ENCODE measurements at regions not wholly inside any gene's neighbourhood (a gene's known extent, or its start where the extent isn't known, plus 50 kb on each side); places are given as distances from the start of the nearest gene placed in this dataset.

DNA sequence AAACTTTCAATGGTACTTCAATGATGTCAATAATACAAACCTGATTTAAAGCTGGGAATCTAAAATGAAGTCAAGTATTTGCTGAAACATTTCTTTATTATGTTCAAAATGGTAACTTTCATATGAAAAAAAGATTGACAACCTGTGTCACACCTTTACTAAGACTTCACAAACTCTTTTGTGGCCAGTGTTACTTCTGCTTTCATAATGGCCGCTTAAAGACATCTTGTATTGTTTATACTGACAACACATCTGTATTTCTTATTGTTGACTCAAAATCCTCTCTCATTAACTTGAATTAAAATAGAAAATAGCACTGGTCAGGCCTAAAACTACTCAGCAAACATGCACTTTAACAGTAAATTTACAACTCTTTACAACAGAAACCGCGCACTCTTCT lies 312.3 kb upstream of the CNTN6 start:
- TF ChIP-seq, protein P1, sequence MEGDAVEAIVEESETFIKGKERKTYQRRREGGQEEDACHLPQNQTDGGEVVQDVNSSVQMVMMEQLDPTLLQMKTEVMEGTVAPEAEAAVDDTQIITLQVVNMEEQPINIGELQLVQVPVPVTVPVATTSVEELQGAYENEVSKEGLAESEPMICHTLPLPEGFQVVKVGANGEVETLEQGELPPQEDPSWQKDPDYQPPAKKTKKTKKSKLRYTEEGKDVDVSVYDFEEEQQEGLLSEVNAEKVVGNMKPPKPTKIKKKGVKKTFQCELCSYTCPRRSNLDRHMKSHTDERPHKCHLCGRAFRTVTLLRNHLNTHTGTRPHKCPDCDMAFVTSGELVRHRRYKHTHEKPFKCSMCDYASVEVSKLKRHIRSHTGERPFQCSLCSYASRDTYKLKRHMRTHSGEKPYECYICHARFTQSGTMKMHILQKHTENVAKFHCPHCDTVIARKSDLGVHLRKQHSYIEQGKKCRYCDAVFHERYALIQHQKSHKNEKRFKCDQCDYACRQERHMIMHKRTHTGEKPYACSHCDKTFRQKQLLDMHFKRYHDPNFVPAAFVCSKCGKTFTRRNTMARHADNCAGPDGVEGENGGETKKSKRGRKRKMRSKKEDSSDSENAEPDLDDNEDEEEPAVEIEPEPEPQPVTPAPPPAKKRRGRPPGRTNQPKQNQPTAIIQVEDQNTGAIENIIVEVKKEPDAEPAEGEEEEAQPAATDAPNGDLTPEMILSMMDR (IDR thresholded peaks at IDR 0.05; ENCODE audit: unreplicated experiment), result no peak
- H3K4me1 Mint-ChIP-seq (ENCODE audit: low read depth, unreplicated experiment), result no peaks in the 10 kb centered on the region
- no peaks in the 10 kb centered on the region for H3K27me3 Mint-ChIP-seq (ENCODE audit: unreplicated experiment)
- no TSS peak for BruUV-seq (replicated peaks)
- CTCF ChIA-PET, result no interaction called here
- no peak overlapping the region for H3K27ac Mint-ChIP-seq (ENCODE audit: unreplicated experiment)
- no peak overlapping the region for H3K4me3 Mint-ChIP-seq (ENCODE audit: low read depth, unreplicated experiment)
- H3K9me3 Mint-ChIP-seq (ENCODE audit: low read depth, unreplicated experiment), result peaks cover 7% of the 10 kb centered on the region
- no peaks in the 10 kb centered on the region for H3K36me3 Mint-ChIP-seq (ENCODE audit: insufficient read depth, unreplicated experiment)
- no peak for DNase-seq
- intact Hi-C loops (cut with micrococcal nuclease; ENCODE audit: unreplicated experiment), result no loop called here

DNA sequence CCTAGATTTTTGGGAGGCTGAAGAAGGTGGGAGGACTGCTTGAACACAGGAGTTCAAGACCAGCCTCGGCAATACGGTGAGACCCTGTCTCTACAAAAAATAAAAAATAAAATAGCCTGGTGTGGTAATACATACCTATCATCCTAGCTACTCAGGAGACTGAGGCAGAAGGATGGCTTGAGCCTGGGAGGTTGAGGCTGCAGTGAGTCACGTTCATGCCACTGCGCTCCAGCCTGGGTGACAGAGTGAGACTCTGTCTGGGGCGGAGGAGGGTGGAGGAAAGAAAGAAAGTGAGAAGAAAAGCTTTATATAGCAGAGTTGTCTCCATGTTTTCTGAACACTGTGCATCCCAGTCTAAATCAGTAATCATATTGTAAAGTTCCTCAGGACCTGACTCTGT lies 301.4 kb upstream of the CNTN6 start:
- Mint-ChIP-seq H3K9me3 (ENCODE audit: low read depth, unreplicated experiment) (no peaks in the 10 kb centered on the region), H3K27me3 (ENCODE audit: unreplicated experiment) (no peaks in the 10 kb centered on the region), H3K4me1 (ENCODE audit: low read depth, unreplicated experiment) (no peaks in the 10 kb centered on the region), H3K4me3 (ENCODE audit: low read depth, unreplicated experiment) (no peak overlapping the region), H3K36me3 (ENCODE audit: insufficient read depth, unreplicated experiment) (no peaks in the 10 kb centered on the region), H3K27ac (ENCODE audit: unreplicated experiment) (no peak overlapping the region)
- TF ChIP-seq, protein P1 (IDR thresholded peaks at IDR 0.05; ENCODE audit: unreplicated experiment), result no peak
- no peak for DNase-seq
- CTCF ChIA-PET, result no interaction called here
- intact Hi-C loops (cut with micrococcal nuclease; ENCODE audit: unreplicated experiment), result no loop called here
- no TSS peak for BruUV-seq (replicated peaks)

DNA sequence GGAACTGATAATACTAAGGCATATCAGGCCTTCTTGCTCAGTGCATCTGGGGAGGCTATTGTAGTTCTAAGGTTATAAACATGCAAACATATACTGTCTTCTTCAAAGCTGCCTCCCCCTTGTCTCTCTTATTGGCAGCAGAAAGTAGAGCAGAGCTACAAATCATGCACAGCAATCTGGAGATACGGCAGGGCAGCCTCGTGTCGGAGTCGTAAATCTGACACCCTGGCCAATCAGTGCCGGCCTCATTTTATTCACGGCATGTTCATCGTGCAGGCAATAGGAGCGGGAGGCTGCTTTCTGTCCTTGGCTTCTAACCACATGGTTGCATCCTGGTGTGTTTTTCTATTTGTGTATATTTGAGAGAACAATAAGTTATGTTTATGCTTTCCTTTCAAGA lies 300.2 kb upstream of the CNTN6 start:
- intact Hi-C loops (cut with micrococcal nuclease; ENCODE audit: unreplicated experiment), result no loop called here
- H3K27ac Mint-ChIP-seq (ENCODE audit: unreplicated experiment), result no peak overlapping the region
- H3K4me1 Mint-ChIP-seq (ENCODE audit: low read depth, unreplicated experiment), result no peaks in the 10 kb centered on the region
- TF ChIP-seq, protein P1 (IDR thresholded peaks at IDR 0.05; ENCODE audit: unreplicated experiment), result no peak
- no peaks in the 10 kb centered on the region for H3K36me3 Mint-ChIP-seq (ENCODE audit: insufficient read depth, unreplicated experiment)
- CTCF ChIA-PET, result no interaction called here
- no peaks in the 10 kb centered on the region for H3K27me3 Mint-ChIP-seq (ENCODE audit: unreplicated experiment)
- H3K9me3 Mint-ChIP-seq (ENCODE audit: low read depth, unreplicated experiment), result no peaks in the 10 kb centered on the region
- no TSS peak for BruUV-seq (replicated peaks)
- DNase-seq, result no peak
- H3K4me3 Mint-ChIP-seq (ENCODE audit: low read depth, unreplicated experiment), result no peak overlapping the region

DNA sequence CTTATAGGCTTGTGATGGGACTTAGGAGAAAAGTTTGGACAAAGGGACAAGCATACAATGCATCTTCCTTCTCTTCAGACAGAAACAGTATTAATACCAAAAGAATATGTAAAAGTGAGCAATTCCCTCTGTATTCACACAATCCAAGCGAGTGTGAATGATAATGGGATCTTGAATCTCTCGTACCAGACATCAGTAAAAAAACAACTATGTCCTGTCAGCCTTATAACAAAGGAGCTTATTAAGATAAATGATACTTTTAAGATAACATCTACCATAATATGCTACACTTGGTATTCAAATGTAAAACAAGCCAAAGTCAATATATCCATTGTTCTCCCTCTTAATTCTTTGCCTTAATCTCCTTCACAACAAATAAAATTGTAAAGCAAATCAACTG lies 288.6 kb upstream of the CNTN6 start:
- Mint-ChIP-seq H3K27ac (ENCODE audit: unreplicated experiment) (no peak overlapping the region), H3K4me3 (ENCODE audit: low read depth, unreplicated experiment) (no peak overlapping the region), H3K9me3 (ENCODE audit: low read depth, unreplicated experiment) (peaks cover 2% of the 10 kb centered on the region), H3K4me1 (ENCODE audit: low read depth, unreplicated experiment) (no peaks in the 10 kb centered on the region), H3K36me3 (ENCODE audit: insufficient read depth, unreplicated experiment) (no peaks in the 10 kb centered on the region), H3K27me3 (ENCODE audit: unreplicated experiment) (no peaks in the 10 kb centered on the region)
- no TSS peak for BruUV-seq (replicated peaks)
- TF ChIP-seq, protein P1 (IDR thresholded peaks at IDR 0.05; ENCODE audit: unreplicated experiment), result no peak
- intact Hi-C loops (cut with micrococcal nuclease; ENCODE audit: unreplicated experiment), result no loop called here
- no peak for DNase-seq
- CTCF ChIA-PET, result no interaction called here

DNA sequence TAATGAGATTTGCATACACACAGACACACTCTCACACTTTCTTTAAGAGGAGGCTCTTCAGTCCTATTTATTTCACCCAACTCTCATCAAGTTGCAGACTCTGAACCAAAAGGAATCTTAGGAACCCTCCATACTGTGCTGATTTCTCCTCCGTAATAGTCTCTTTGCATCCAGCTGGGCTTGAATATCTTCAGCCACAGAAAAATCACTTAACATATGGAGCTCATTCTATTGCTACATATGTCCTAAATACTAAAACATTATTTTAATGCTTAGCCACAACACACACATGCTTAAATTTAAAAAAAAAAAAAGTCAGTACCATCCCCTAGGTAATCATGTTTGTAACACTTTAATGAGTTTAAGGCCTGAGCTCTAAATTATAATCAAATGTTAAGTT lies 287.5 kb upstream of the CNTN6 start:
- TF ChIP-seq, protein P1 (IDR thresholded peaks at IDR 0.05; ENCODE audit: unreplicated experiment), result no peak
- Mint-ChIP-seq H3K4me3 (ENCODE audit: low read depth, unreplicated experiment) (no peak overlapping the region), H3K27ac (ENCODE audit: unreplicated experiment) (no peak overlapping the region), H3K27me3 (ENCODE audit: unreplicated experiment) (no peaks in the 10 kb centered on the region), H3K9me3 (ENCODE audit: low read depth, unreplicated experiment) (peaks cover 2% of the 10 kb centered on the region), H3K36me3 (ENCODE audit: insufficient read depth, unreplicated experiment) (no peaks in the 10 kb centered on the region), H3K4me1 (ENCODE audit: low read depth, unreplicated experiment) (no peaks in the 10 kb centered on the region)
- intact Hi-C loops (cut with micrococcal nuclease; ENCODE audit: unreplicated experiment), result no loop called here
- BruUV-seq (replicated peaks), result no TSS peak
- no peak for DNase-seq
- CTCF ChIA-PET, result no interaction called here
